ENCODE measurements at regions not wholly inside any gene's neighbourhood (a gene's known extent, or its start where the extent isn't known, plus 50 kb on each side); places are given as distances from the start of the nearest gene placed in this dataset.
"Not testable (repeated sequence)": the region's sequence is repeated elsewhere in the genome, so short reads cannot be mapped to it uniquely, and the experiment has no call there.

DNA sequence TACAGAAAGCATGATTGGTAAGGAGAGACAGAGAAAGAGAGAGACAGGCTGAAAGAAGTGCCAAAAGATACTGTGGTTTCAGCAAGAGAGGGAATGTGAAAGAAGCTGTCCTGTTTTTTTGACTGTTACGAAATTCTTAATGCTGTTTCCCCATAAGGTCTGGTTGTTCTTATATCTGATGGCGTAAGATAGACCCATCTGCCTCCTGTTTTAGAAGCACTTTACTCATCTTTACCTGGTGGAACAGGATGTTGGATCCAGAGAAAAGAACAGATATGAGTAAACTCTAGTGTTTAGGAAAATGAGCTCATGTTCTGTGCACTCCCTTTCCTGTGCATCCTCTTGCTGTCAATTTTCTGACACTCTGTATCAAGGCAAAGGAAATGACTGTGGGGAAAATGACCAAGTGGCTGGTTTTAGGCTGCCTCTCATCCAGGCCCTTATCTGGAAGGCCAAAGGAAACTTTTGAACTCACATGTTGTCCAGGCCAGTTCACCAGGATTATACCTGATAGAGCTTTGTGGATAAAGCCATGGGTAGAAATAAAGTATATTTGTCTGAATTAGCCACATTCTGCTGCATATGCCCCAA is 311.7 kb upstream of the HTR2C start:
- H3K4me3 ChIP-seq (ENCODE audit: low read depth in 1 of 2, low read length in 2 of 2): no peak overlapping the region
- no peak overlapping the region for H3K27ac ChIP-seq (ENCODE audit: low read length)
- H3K4me2 ChIP-seq (ENCODE audit: insufficient read depth, low read length): no peak overlapping the region
- H3K27me3 ChIP-seq (ENCODE audit: insufficient read depth, low read length, poor library complexity): no peaks in the 10 kb centered on the region
- H3K9me3 ChIP-seq (ENCODE audit: insufficient read depth, low read length, severe bottlenecking): no peaks in the 10 kb centered on the region
- TF ChIP-seq, protein P1, sequence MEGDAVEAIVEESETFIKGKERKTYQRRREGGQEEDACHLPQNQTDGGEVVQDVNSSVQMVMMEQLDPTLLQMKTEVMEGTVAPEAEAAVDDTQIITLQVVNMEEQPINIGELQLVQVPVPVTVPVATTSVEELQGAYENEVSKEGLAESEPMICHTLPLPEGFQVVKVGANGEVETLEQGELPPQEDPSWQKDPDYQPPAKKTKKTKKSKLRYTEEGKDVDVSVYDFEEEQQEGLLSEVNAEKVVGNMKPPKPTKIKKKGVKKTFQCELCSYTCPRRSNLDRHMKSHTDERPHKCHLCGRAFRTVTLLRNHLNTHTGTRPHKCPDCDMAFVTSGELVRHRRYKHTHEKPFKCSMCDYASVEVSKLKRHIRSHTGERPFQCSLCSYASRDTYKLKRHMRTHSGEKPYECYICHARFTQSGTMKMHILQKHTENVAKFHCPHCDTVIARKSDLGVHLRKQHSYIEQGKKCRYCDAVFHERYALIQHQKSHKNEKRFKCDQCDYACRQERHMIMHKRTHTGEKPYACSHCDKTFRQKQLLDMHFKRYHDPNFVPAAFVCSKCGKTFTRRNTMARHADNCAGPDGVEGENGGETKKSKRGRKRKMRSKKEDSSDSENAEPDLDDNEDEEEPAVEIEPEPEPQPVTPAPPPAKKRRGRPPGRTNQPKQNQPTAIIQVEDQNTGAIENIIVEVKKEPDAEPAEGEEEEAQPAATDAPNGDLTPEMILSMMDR (IDR thresholded peaks at IDR 0.05; ENCODE audit: borderline replicate concordance, extremely low read depth, low read length, poor library complexity, severe bottlenecking): no peak
- TF ChIP-seq EZH2 (IDR thresholded peaks at IDR 0.05; ENCODE audit: borderline replicate concordance, low read depth, low read length, severe bottlenecking): no peak
- H3K36me3 ChIP-seq (ENCODE audit: insufficient read depth, low read length): no peaks in the 10 kb centered on the region
- DNase-seq: no peak
- no peaks in the 10 kb centered on the region for H3K79me2 ChIP-seq (ENCODE audit: insufficient read depth, low read length)
- no peak overlapping the region for H3K9ac ChIP-seq (ENCODE audit: low read depth, low read length)
- no peaks in the 10 kb centered on the region for H4K20me1 ChIP-seq (ENCODE audit: insufficient read depth, low read length)
- H2AFZ ChIP-seq (ENCODE audit: low read depth, low read length): no peak overlapping the region
- ATAC-seq (ENCODE audit: insufficient read depth, low read depth): no peak
- no peaks in the 10 kb centered on the region for H3K4me1 ChIP-seq (ENCODE audit: insufficient read depth, low read length)

DNA sequence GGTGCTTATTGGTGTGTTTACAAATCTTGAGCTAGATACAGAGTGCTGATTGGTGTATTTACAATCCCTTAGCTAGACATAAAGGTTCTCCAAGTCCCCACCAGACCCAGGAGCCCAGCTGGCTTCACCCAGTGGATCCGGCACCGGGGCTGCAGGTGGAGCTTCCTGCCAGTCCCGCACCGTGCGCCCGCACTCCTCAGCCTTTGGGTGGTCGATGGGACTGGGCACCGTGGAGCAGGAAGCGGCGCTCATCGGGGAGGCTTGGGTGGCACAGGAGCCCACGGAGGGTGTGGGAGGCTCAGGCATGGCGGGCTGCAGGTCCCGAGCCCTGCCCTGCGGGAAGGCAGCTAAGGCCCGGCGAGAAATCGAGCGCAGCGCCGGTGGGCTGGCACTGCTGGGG is 313.5 kb upstream of the HTR2C start:
- H3K4me3 ChIP-seq (ENCODE audit: low read depth in 1 of 2, low read length in 2 of 2); ATAC-seq (ENCODE audit: insufficient read depth, low read depth); H3K36me3 ChIP-seq (ENCODE audit: insufficient read depth, low read length); H3K4me1 ChIP-seq (ENCODE audit: insufficient read depth, low read length); H2AFZ ChIP-seq (ENCODE audit: low read depth, low read length); H4K20me1 ChIP-seq (ENCODE audit: insufficient read depth, low read length); DNase-seq; H3K27ac ChIP-seq (ENCODE audit: low read length); H3K9me3 ChIP-seq (ENCODE audit: insufficient read depth, low read length, severe bottlenecking); H3K9ac ChIP-seq (ENCODE audit: low read depth, low read length); H3K79me2 ChIP-seq (ENCODE audit: insufficient read depth, low read length); H3K4me2 ChIP-seq (ENCODE audit: insufficient read depth, low read length); H3K27me3 ChIP-seq (ENCODE audit: insufficient read depth, low read length, poor library complexity): not testable (repeated sequence)

DNA sequence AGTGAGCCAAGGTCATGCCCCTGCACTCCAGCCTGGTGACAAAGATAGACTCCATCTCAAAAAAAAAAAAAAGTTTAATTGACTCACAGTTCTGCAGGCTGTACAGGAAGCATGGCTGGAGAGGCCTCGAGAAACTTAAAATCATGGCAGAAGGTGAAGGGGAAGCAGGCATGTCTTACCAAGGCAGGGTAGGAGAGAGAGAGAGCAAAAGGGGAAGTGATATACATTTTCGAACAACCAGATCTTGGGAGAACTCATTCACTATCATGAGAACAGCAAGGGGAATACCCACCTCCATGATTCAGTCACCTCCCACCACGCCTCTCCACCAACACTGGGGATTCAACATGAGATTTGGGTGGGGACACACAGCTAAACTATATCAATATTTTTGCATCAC is 315.2 kb upstream of the HTR2C start:
- Histone ChIP-seq H3K4me2 (ENCODE audit: insufficient read depth, low read length) (no peak overlapping the region), H3K36me3 (ENCODE audit: insufficient read depth, low read length) (no peaks in the 10 kb centered on the region), H3K27me3 (ENCODE audit: insufficient read depth, low read length, poor library complexity) (no peaks in the 10 kb centered on the region), H3K27ac (ENCODE audit: low read length) (no peak overlapping the region), H3K4me1 (ENCODE audit: insufficient read depth, low read length) (no peaks in the 10 kb centered on the region), H3K4me3 (ENCODE audit: low read depth in 1 of 2, low read length in 2 of 2) (no peak overlapping the region), H3K79me2 (ENCODE audit: insufficient read depth, low read length) (no peaks in the 10 kb centered on the region), H3K9me3 (ENCODE audit: insufficient read depth, low read length, severe bottlenecking) (no peaks in the 10 kb centered on the region), H4K20me1 (ENCODE audit: insufficient read depth, low read length) (no peaks in the 10 kb centered on the region), H2AFZ (ENCODE audit: low read depth, low read length) (no peak overlapping the region), H3K9ac (ENCODE audit: low read depth, low read length) (no peak overlapping the region)
- DNase-seq (no peak), ATAC-seq (ENCODE audit: insufficient read depth, low read depth) (no peak)
- TF ChIP-seq, protein P1 (IDR thresholded peaks at IDR 0.05; ENCODE audit: borderline replicate concordance, extremely low read depth, low read length, poor library complexity, severe bottlenecking): no peak
- TF ChIP-seq EZH2 (IDR thresholded peaks at IDR 0.05; ENCODE audit: borderline replicate concordance, low read depth, low read length, severe bottlenecking): no peak

DNA sequence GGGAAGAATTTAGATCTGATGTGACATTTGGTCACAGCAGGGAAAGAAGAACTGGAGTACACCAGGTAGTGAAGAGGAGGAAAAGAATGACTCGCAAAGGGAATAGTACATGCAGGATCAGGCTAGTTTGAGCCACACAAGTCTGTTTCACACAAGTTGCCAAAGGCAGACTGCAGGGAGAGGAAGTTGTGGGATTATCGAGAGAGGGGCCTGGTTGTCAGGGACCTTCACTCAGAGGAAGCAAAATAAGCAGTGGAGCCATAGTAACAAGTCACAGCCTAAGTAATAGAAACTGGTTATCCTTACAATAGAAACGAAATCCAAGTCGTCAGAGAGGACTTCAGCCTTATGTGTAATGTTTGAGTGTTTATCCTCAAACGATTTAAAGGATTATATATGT is 316.7 kb upstream of the HTR2C start:
- Histone ChIP-seq H3K4me1 (ENCODE audit: insufficient read depth, low read length) (no peaks in the 10 kb centered on the region), H3K4me3 (ENCODE audit: low read depth in 1 of 2, low read length in 2 of 2) (no peak overlapping the region), H3K36me3 (ENCODE audit: insufficient read depth, low read length) (no peaks in the 10 kb centered on the region), H4K20me1 (ENCODE audit: insufficient read depth, low read length) (no peaks in the 10 kb centered on the region), H3K27me3 (ENCODE audit: insufficient read depth, low read length, poor library complexity) (no peaks in the 10 kb centered on the region), H3K79me2 (ENCODE audit: insufficient read depth, low read length) (no peaks in the 10 kb centered on the region), H3K9me3 (ENCODE audit: insufficient read depth, low read length, severe bottlenecking) (no peaks in the 10 kb centered on the region), H3K4me2 (ENCODE audit: insufficient read depth, low read length) (no peak overlapping the region), H3K9ac (ENCODE audit: low read depth, low read length) (no peak overlapping the region), H2AFZ (ENCODE audit: low read depth, low read length) (no peak overlapping the region), H3K27ac (ENCODE audit: low read length) (no peak overlapping the region)
- ATAC-seq (ENCODE audit: insufficient read depth, low read depth) (no peak), DNase-seq (no peak)
- TF ChIP-seq, protein P1 (IDR thresholded peaks at IDR 0.05; ENCODE audit: borderline replicate concordance, extremely low read depth, low read length, poor library complexity, severe bottlenecking): no peak

Data from DND-41 (cell line).